ENCODE measurements at regions not wholly inside any gene's neighbourhood (a gene's known extent, or its start where the extent isn't known, plus 50 kb on each side); places are given as distances from the start of the nearest gene placed in this dataset.

DNA sequence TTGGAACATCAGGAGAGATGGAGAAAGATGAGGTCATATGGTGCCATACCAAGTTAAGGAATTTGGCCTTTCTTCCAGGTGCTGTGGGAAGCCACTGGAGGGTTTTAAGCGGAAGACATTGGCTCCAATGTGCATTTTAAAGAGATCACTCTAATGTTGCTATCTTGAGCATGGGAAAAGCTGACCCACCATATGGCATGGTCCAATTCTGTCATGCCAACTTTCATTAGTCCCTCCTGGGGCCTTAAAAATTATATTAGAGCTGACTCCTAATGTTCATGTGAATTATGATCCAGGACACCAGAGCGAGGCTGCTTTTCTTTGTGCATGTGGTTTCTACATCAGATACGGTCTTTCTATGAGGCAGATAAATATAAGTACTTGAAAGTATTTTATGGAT, 335.0 kb upstream of the TSHZ2 start:
- no peak overlapping the region for H3K27ac ChIP-seq
- no peak overlapping the region for H3K4me3 ChIP-seq
- no peak overlapping the region for H3K9ac ChIP-seq (ENCODE audit: insufficient read length)
- H3K9me3 ChIP-seq (ENCODE audit: low read depth, low read length) = no peaks in the 10 kb centered on the region
- no peak for DNase-seq (ENCODE audit: low read depth, low spot score)
- H3K36me3 ChIP-seq (ENCODE audit: insufficient read depth, low read length) = no peaks in the 10 kb centered on the region
- TF ChIP-seq POLR2AphosphoS5 (IDR thresholded peaks at IDR 0.05; ENCODE audit: borderline replicate concordance, low read depth, low read length) = no peak
- TF ChIP-seq FOXP2 (optimal IDR thresholded peaks at IDR 0.05; ENCODE audit: control extremely low read depth, extremely low read length, insufficient read depth) = no peak
- no peak for TF ChIP-seq EZH2 (IDR thresholded peaks at IDR 0.05)

DNA sequence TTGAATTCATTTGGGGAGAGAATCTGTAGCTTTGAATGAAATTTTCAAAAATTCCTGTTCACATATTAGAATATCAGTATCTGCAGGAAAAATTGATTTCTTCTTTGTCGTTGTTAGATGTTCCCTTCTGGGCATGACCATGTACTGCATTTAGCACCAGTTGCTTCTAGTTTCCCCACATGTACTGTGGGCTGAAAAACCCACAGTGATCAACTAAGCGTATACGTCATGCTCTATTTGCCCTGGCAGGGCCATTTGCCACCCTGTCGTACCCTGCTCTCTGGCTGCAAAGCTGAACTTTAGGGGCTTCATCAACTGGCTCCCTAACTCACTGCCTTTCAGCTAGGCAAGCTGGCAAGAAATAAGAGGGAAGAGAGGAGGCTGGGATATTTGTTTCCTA, 340.7 kb upstream of the TSHZ2 start:
- H3K9ac ChIP-seq (ENCODE audit: insufficient read length) = no peak overlapping the region
- no peaks in the 10 kb centered on the region for H3K36me3 ChIP-seq (ENCODE audit: insufficient read depth, low read length)
- H3K27ac ChIP-seq = no peak overlapping the region

GRCh38 chr20:52630138-52630537, 342.0 kb upstream of the TSHZ2 start:
- Histone ChIP-seq H3K9me3 (ENCODE audit: low read depth, low read length) (no peaks in the 10 kb centered on the region), H3K4me3 (no peak overlapping the region), H3K36me3 (ENCODE audit: insufficient read depth, low read length) (no peaks in the 10 kb centered on the region), H3K9ac (ENCODE audit: insufficient read length) (no peak overlapping the region), H3K27ac (no peak overlapping the region)
- DNase-seq (ENCODE audit: low read depth, low spot score) = no peak
- TF ChIP-seq EZH2 (IDR thresholded peaks at IDR 0.05) (no peak), FOXP2 (optimal IDR thresholded peaks at IDR 0.05; ENCODE audit: control extremely low read depth, extremely low read length, insufficient read depth) (no peak), POLR2AphosphoS5 (IDR thresholded peaks at IDR 0.05; ENCODE audit: borderline replicate concordance, low read depth, low read length) (no peak)

More for the DNA sequence above, 340.7 kb upstream of the TSHZ2 start:
- TF ChIP-seq FOXP2 (optimal IDR thresholded peaks at IDR 0.05; ENCODE audit: control extremely low read depth, extremely low read length, insufficient read depth) = no peak
- TF ChIP-seq EZH2 (IDR thresholded peaks at IDR 0.05) = no peak
- no peak for TF ChIP-seq POLR2AphosphoS5 (IDR thresholded peaks at IDR 0.05; ENCODE audit: borderline replicate concordance, low read depth, low read length)
- no peak for DNase-seq (ENCODE audit: low read depth, low spot score)
- no peaks in the 10 kb centered on the region for H3K9me3 ChIP-seq (ENCODE audit: low read depth, low read length)
- H3K4me3 ChIP-seq = no peak overlapping the region

- H3K27ac ChIP-seq = no peak overlapping the region
- DNase-seq (ENCODE audit: low read depth, low spot score) = no peak
- TF ChIP-seq POLR2AphosphoS5 (IDR thresholded peaks at IDR 0.05; ENCODE audit: borderline replicate concordance, low read depth, low read length) (no peak), EZH2 (IDR thresholded peaks at IDR 0.05) (no peak), FOXP2 (optimal IDR thresholded peaks at IDR 0.05; ENCODE audit: control extremely low read depth, extremely low read length, insufficient read depth) (no peak)
- no peaks in the 10 kb centered on the region for H3K9me3 ChIP-seq (ENCODE audit: low read depth, low read length)
- H3K4me3 ChIP-seq = no peak overlapping the region
- H3K9ac ChIP-seq (ENCODE audit: insufficient read length) = no peak overlapping the region
- no peaks in the 10 kb centered on the region for H3K36me3 ChIP-seq (ENCODE audit: insufficient read depth, low read length)
Measured at GRCh38 chr20:52624281-52624680, 347.9 kb upstream of the TSHZ2 start.

DNA sequence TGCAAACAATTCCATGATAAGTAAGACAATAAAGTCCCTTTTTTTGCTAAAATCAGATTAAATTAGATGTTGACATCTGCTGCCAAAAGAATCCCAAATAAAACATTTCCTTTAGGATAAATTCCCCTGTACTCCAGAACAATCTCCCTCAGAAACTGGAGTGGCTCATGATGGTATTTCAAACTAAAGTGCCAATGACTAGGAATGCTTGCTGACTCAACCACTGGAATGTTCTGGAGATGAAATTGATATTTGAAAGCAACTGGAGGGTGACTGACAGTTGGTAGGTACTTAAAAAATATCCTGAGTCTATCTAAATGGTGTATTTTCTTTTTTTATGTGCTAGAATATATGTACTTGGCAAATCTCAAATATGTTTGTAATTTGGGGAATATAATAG, 350.1 kb upstream of the TSHZ2 start:
- no peaks in the 10 kb centered on the region for H3K36me3 ChIP-seq (ENCODE audit: insufficient read depth, low read length)
- no peaks in the 10 kb centered on the region for H3K9me3 ChIP-seq (ENCODE audit: low read depth, low read length)
- DNase-seq (ENCODE audit: low read depth, low spot score) = no peak
- no peak overlapping the region for H3K4me3 ChIP-seq
- H3K27ac ChIP-seq = no peak overlapping the region
- TF ChIP-seq FOXP2 (optimal IDR thresholded peaks at IDR 0.05; ENCODE audit: control extremely low read depth, extremely low read length, insufficient read depth) (no peak), EZH2 (IDR thresholded peaks at IDR 0.05) (no peak), POLR2AphosphoS5 (IDR thresholded peaks at IDR 0.05; ENCODE audit: borderline replicate concordance, low read depth, low read length) (no peak)
- no peak overlapping the region for H3K9ac ChIP-seq (ENCODE audit: insufficient read length)

GRCh38 chr20:52621401-52621800, 350.8 kb upstream of the TSHZ2 start:
- no peak for DNase-seq (ENCODE audit: low read depth, low spot score)
- no peak for TF ChIP-seq FOXP2 (optimal IDR thresholded peaks at IDR 0.05; ENCODE audit: control extremely low read depth, extremely low read length, insufficient read depth)
- no peak for TF ChIP-seq POLR2AphosphoS5 (IDR thresholded peaks at IDR 0.05; ENCODE audit: borderline replicate concordance, low read depth, low read length)
- no peak for TF ChIP-seq EZH2 (IDR thresholded peaks at IDR 0.05)
- H3K9me3 ChIP-seq (ENCODE audit: low read depth, low read length) = no peaks in the 10 kb centered on the region
- H3K27ac ChIP-seq = no peak overlapping the region
- H3K9ac ChIP-seq (ENCODE audit: insufficient read length) = no peak overlapping the region
- H3K36me3 ChIP-seq (ENCODE audit: insufficient read depth, low read length) = no peaks in the 10 kb centered on the region
- H3K4me3 ChIP-seq = no peak overlapping the region

DNA sequence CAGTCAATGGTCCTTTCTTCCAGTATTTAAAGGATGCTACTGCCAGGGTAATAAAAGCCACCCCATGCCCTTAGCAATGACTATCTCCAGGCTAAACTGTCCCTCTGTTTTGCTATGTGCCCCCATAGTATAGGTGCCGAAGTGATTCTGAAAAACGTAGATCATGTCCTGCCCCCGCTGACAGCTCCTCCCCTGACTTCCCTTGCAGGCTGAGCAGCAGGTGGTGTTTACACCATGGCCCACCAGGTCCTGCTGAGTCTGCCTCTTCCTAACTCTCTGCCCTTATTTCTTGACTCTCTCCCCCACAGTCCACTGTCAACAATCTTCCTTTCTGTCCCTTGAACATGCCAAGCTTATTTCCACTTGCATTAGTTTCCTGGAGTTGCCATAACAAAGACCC, 352.5 kb upstream of the TSHZ2 start:
- DNase-seq (ENCODE audit: low read depth, low spot score) = no peak
- H3K4me3 ChIP-seq = no peak overlapping the region
- no peaks in the 10 kb centered on the region for H3K9me3 ChIP-seq (ENCODE audit: low read depth, low read length)
- H3K27ac ChIP-seq = no peak overlapping the region
- no peak for TF ChIP-seq POLR2AphosphoS5 (IDR thresholded peaks at IDR 0.05; ENCODE audit: borderline replicate concordance, low read depth, low read length)
- TF ChIP-seq FOXP2 (optimal IDR thresholded peaks at IDR 0.05; ENCODE audit: control extremely low read depth, extremely low read length, insufficient read depth) = no peak
- TF ChIP-seq EZH2 (IDR thresholded peaks at IDR 0.05) = no peak
- H3K9ac ChIP-seq (ENCODE audit: insufficient read length) = no peak overlapping the region
- H3K36me3 ChIP-seq (ENCODE audit: insufficient read depth, low read length) = no peaks in the 10 kb centered on the region

GRCh38 chr20:52619101-52619500, 353.1 kb upstream of the TSHZ2 start:
- no peak overlapping the region for H3K27ac ChIP-seq
- DNase-seq (ENCODE audit: low read depth, low spot score) = no peak
- H3K36me3 ChIP-seq (ENCODE audit: insufficient read depth, low read length) = no peaks in the 10 kb centered on the region
- H3K4me3 ChIP-seq = no peak overlapping the region
- TF ChIP-seq FOXP2 (optimal IDR thresholded peaks at IDR 0.05; ENCODE audit: control extremely low read depth, extremely low read length, insufficient read depth) (no peak), EZH2 (IDR thresholded peaks at IDR 0.05) (no peak), POLR2AphosphoS5 (IDR thresholded peaks at IDR 0.05; ENCODE audit: borderline replicate concordance, low read depth, low read length) (no peak)
- H3K9ac ChIP-seq (ENCODE audit: insufficient read length) = no peak overlapping the region
- H3K9me3 ChIP-seq (ENCODE audit: low read depth, low read length) = no peaks in the 10 kb centered on the region

- no peak for DNase-seq (ENCODE audit: low read depth, low spot score)
- H3K27ac ChIP-seq = no peak overlapping the region
- no peaks in the 10 kb centered on the region for H3K9me3 ChIP-seq (ENCODE audit: low read depth, low read length)
- no peaks in the 10 kb centered on the region for H3K36me3 ChIP-seq (ENCODE audit: insufficient read depth, low read length)
- no peak overlapping the region for H3K4me3 ChIP-seq
- no peak for TF ChIP-seq FOXP2 (optimal IDR thresholded peaks at IDR 0.05; ENCODE audit: control extremely low read depth, extremely low read length, insufficient read depth)
- TF ChIP-seq EZH2 (IDR thresholded peaks at IDR 0.05) = no peak
- TF ChIP-seq POLR2AphosphoS5 (IDR thresholded peaks at IDR 0.05; ENCODE audit: borderline replicate concordance, low read depth, low read length) = no peak
- H3K9ac ChIP-seq (ENCODE audit: insufficient read length) = no peak overlapping the region
Measured at GRCh38 chr20:52616629-52617028, 355.5 kb upstream of the TSHZ2 start.

Measured in SK-N-MC (cell line).